Neuronal stem cell (in vitro differentiated cells): ENCODE measurements at regions not wholly inside any gene's neighbourhood (a gene's known extent, or its start where the extent isn't known, plus 50 kb on each side); places are given as distances from the start of the nearest gene placed in this dataset.

Experiments used
- DNase-seq: peaks from one replicate; pipeline ENCODE4 v3.0.0-alpha.2; 2013; ENCODE audit warnings: low spot score
- H2AFZ ChIP-seq: one replicate; pipeline ENCODE4 v1.6.1; 2013; ENCODE audit warnings: mild to moderate bottlenecking, low read length, inconsistent platforms
- H2AK5ac ChIP-seq: 2 replicates; pipeline ENCODE4 v1.6.1; 2013; ENCODE audit warnings: low read depth, mild to moderate bottlenecking, inconsistent platforms, low read length, moderate library complexity, mixed read lengths
- H2BK120ac ChIP-seq: 2 replicates; pipeline ENCODE4 v1.6.1; 2013; ENCODE audit warnings: low read depth, mild to moderate bottlenecking, inconsistent platforms, low read length, moderate library complexity, mixed read lengths
- H2BK12ac ChIP-seq: one replicate; pipeline ENCODE4 v1.6.1; 2013; ENCODE audit warnings: low read length, inconsistent platforms
- H2BK15ac ChIP-seq: 2 replicates; pipeline ENCODE4 v1.6.1; 2013; ENCODE audit warnings: mild to moderate bottlenecking, low read length, inconsistent platforms, mixed read lengths
- H2BK5ac ChIP-seq: one replicate; pipeline ENCODE4 v1.6.1; 2013; ENCODE audit warnings: inconsistent platforms, mild to moderate bottlenecking, low read length, moderate library complexity
- H3K14ac ChIP-seq: one replicate; pipeline ENCODE4 v1.6.1; 2013; ENCODE audit warnings: low read length, inconsistent platforms
- H3K18ac ChIP-seq: 2 replicates; pipeline ENCODE4 v1.6.1; 2013; ENCODE audit warnings: low read length, inconsistent platforms
- H3K23ac ChIP-seq: 2 replicates; pipeline ENCODE4 v1.6.1; 2013; ENCODE audit warnings: low read depth, mild to moderate bottlenecking, mixed read lengths, low read length, inconsistent platforms; ENCODE audit not compliant: poor library complexity
- H3K27ac ChIP-seq: replicated peaks from 3 replicates; pipeline ENCODE4 v1.5.1; 2013; ENCODE audit warnings: low read length, inconsistent platforms
- H3K27me3 ChIP-seq, 3 experiments: 2 replicates each; pipeline ENCODE4 v1.6.1; 2013; ENCODE audit warnings: low read length in 3 of 3, mild to moderate bottlenecking in 2 of 3, inconsistent platforms in 1 of 3, low read depth in 1 of 3, mixed read lengths in 1 of 3, moderate library complexity in 1 of 3; ENCODE audit not compliant: control insufficient read depth in 3 of 3, insufficient read depth in 3 of 3
- H3K36me3 ChIP-seq, 2 donors: replicated peaks in 1 of 2; 2 replicates each; pipeline ENCODE4 v1.6.1; 2013; ENCODE audit warnings: low read length in 2 of 2; ENCODE audit not compliant: control insufficient read depth in 2 of 2, insufficient read depth in 2 of 2
- H3K4ac ChIP-seq: 2 replicates; pipeline ENCODE4 v1.6.1; 2013; ENCODE audit warnings: inconsistent platforms, mild to moderate bottlenecking, low read length, moderate library complexity
- H3K4me1 ChIP-seq, 2 donors: 1 replicate in 1 of 2; 2 replicates in 1 of 2; pipeline ENCODE4 v1.6.1; 2013; ENCODE audit warnings: low read length in 2 of 2, low read depth in 1 of 2; ENCODE audit not compliant: control insufficient read depth in 2 of 2, insufficient read depth in 1 of 2
- H3K4me2 ChIP-seq: one replicate; pipeline ENCODE4 v1.6.1; 2013; ENCODE audit warnings: mild to moderate bottlenecking, low read length, inconsistent platforms; ENCODE audit not compliant: insufficient read depth, poor library complexity, severe bottlenecking
- H3K4me3 ChIP-seq, 2 donors: 2 replicates each; pipeline ENCODE4 v1.5.1; 2013; ENCODE audit warnings: low read length in 2 of 2, mild to moderate bottlenecking in 2 of 2, inconsistent platforms in 1 of 2, moderate library complexity in 1 of 2
- H3K79me1 ChIP-seq: one replicate; pipeline ENCODE4 v1.6.1; 2013; ENCODE audit warnings: low read depth, mild to moderate bottlenecking, inconsistent platforms, low read length, moderate library complexity
- H3K9ac ChIP-seq: one replicate; pipeline ENCODE4 v1.6.1; 2013; ENCODE audit warnings: mild to moderate bottlenecking, low read depth, low read length, inconsistent platforms; ENCODE audit not compliant: poor library complexity
- H3K9me3 ChIP-seq, 2 donors: replicated peaks in 1 of 2; 2 replicates each; pipeline versions ENCODE3 to v1.6.1; 2013; ENCODE audit warnings: low read length in 2 of 2, mild to moderate bottlenecking in 2 of 2, inconsistent platforms in 1 of 2, low read depth in 1 of 2, mixed read lengths in 1 of 2, moderate library complexity in 1 of 2; ENCODE audit not compliant: control insufficient read depth in 2 of 2, insufficient read depth in 1 of 2
- H4K8ac ChIP-seq: one replicate; pipeline ENCODE4 v1.6.1; 2013; ENCODE audit warnings: low read depth, mild to moderate bottlenecking, inconsistent platforms, low read length, moderate library complexity
- H4K91ac ChIP-seq: one replicate; pipeline ENCODE4 v1.6.1; 2013; ENCODE audit warnings: low read length, low read depth, mild to moderate bottlenecking, inconsistent platforms; ENCODE audit not compliant: poor library complexity
- WGBS, 2 donors: extraction: QIAGEN DNeasy Blood & Tissue Kit; methylation state at CpG; one replicate each; pipeline ENCODE4 v1.1.7; 2013; ENCODE audit warnings: missing lambda C conversion rate in 2 of 2, mixed read lengths in 1 of 2; ENCODE audit not compliant: insufficient read length in 2 of 2, insufficient replicate concordance in 1 of 2; ENCODE audit errors: extremely low coverage in 2 of 2; 5-methylcytosine and 5-hydroxymethylcytosine counted together

DNA sequence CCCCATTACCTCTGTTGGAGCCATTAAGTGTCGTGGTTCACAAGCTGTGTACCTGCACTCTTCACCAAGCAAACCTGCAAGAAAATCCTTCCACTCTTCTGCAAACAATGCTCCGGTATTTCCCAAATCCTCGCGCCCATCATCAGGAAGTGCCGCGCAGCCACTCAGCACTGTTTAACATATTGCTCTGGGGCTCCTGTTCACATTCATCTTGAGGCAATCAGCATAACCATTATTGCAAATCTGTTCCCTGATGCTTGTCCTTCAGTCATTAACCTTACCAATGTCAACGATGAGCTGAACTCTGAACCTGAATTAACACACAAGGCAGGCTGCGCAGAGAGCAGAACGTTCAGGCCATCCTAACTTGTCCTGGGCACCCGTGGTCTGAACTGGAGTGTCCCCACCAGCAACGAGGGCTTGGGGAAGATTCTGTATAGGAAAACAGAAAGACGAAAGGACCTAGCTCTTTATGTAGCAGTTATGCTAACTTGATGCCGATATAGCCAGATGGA, 751.4 kb upstream of the AUTS2 start:
- Histone ChIP-seq H2AK5ac (no peak overlapping the region), H2BK5ac (no peak overlapping the region), H2BK12ac (no peak overlapping the region), H2BK15ac (no peak overlapping the region), H3K4me3 (no peak overlapping the region), H3K4me2 (no peak overlapping the region), H3K14ac (no peak overlapping the region), H3K27me3 (no peaks in the 10 kb centered on the region), H2AFZ (no peak overlapping the region), H3K23ac (no peak overlapping the region), H3K9me3 (peaks cover 0 to 3% of the 10 kb centered on the region in 2 donors), H3K9ac (no peak overlapping the region), H3K27ac (no peak overlapping the region), H3K36me3 (no peaks in the 10 kb centered on the region), H3K18ac (no peak overlapping the region), H3K4me1 (no peaks in the 10 kb centered on the region), H4K91ac (no peak overlapping the region), H3K79me1 (no peaks in the 10 kb centered on the region), H3K4ac (no peak overlapping the region), H4K8ac (no peak overlapping the region), H2BK120ac (no peak overlapping the region)
- WGBS, 2 donors = no CpG with 5 or more reads among the region's 13 CpGs
- DNase-seq = no peak

DNA sequence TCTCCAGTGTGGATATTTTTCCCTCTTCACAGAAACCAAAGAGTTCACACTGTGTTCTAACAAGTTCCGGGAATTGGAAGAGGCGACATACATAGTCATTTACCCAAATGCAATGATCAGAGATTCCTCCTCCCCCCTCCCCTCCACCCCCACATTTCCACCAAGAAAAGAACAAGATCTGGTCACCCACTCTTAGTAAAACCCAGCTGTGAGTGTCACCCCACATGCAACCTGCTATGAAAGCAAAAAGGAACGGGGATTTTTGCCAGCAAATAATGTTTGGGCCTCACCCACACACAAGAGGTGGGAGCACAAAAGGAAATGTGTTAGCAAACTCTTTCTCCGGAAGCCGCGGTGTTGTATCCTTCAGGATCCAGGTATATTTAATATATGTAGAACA, 745.0 kb upstream of the AUTS2 start:
- no peak overlapping the region for H3K18ac ChIP-seq
- no peak overlapping the region for H3K9ac ChIP-seq
- no peak overlapping the region for H3K4me2 ChIP-seq
- no peak overlapping the region for H4K91ac ChIP-seq
- H3K4me1 ChIP-seq = no peaks in the 10 kb centered on the region
- H3K79me1 ChIP-seq = no peaks in the 10 kb centered on the region
- no peak overlapping the region for H3K4me3 ChIP-seq
- H2BK120ac ChIP-seq = no peak overlapping the region
- H3K4ac ChIP-seq = no peak overlapping the region
- H2AFZ ChIP-seq = no peak overlapping the region
- no peak overlapping the region for H3K14ac ChIP-seq
- no peak for DNase-seq
- peaks cover 0 to 3% of the 10 kb centered on the region in 2 donors for H3K9me3 ChIP-seq
- H3K36me3 ChIP-seq = no peaks in the 10 kb centered on the region
- H2BK5ac ChIP-seq = no peak overlapping the region
- no peak overlapping the region for H3K27ac ChIP-seq
- no CpG with 5 or more reads among the region's 6 CpGs for WGBS, 2 donors
- no peak overlapping the region for H3K23ac ChIP-seq
- no peak overlapping the region for H2AK5ac ChIP-seq
- no peaks in the 10 kb centered on the region for H3K27me3 ChIP-seq
- H4K8ac ChIP-seq = no peak overlapping the region
- H2BK12ac ChIP-seq = no peak overlapping the region
- H2BK15ac ChIP-seq = no peak overlapping the region

DNA sequence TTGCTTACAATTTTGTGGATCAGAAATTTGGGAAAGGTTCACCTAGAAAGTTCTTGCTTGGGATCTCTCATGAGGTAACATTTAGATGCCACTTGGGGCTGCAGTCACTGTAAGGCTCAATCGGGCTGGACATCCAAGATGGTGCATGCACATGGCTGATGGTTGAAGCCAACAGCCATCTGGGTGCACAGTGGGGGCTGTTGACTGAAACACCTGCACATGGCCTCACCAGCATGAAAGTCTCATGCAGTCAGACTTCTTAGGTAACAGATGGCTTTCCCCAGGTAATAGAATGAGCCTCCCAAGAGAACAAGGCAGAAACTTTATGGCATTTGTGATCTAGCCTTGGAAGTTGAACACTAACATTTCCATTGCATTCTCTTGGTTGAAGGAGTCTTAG, 740.7 kb upstream of the AUTS2 start:
- Histone ChIP-seq H3K79me1 (no peaks in the 10 kb centered on the region), H3K9me3 (no peaks in the 10 kb centered on the region), H4K8ac (no peak overlapping the region), H3K27ac (no peak overlapping the region), H3K4me2 (no peak overlapping the region), H2BK12ac (no peak overlapping the region), H2AK5ac (no peak overlapping the region), H3K27me3 (no peaks in the 10 kb centered on the region), H3K4me3 (no peak overlapping the region), H3K9ac (no peak overlapping the region), H2BK15ac (no peak overlapping the region), H4K91ac (no peak overlapping the region), H3K14ac (no peak overlapping the region), H3K36me3 (no peaks in the 10 kb centered on the region), H3K23ac (no peak overlapping the region), H3K4ac (no peak overlapping the region), H2BK5ac (no peak overlapping the region), H3K18ac (peak overlapping the region; percentile 22), H3K4me1 (no peaks in the 10 kb centered on the region), H2BK120ac (no peak overlapping the region), H2AFZ (no peak overlapping the region)
- no CpG with 5 or more reads among the region's 1 CpG for WGBS, 2 donors
- no peak for DNase-seq

DNA sequence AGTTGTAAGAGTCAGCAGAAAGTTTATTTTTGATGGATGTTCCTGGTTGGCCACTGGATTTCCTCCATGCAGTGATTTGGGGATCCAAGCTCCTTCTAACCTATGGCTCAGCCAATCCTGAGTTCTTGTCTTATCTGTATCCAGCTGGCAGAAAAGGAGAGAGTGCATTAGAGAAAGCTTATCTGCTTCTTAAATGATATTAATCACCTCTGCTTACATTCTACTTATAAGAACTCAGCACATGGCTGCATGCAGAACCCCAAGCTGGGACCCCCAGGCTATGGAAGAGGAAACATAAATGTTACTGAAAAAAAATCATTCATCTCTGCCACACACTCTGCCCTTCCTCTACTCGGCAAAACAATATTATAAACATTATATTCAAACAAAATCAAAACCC, 739.8 kb upstream of the AUTS2 start:
- Histone ChIP-seq H2BK15ac (no peak overlapping the region), H2AFZ (no peak overlapping the region), H2BK12ac (no peak overlapping the region), H3K4me3 (no peak overlapping the region), H4K91ac (no peak overlapping the region), H2AK5ac (no peak overlapping the region), H3K9ac (no peak overlapping the region), H3K27ac (no peak overlapping the region), H3K4me1 (no peaks in the 10 kb centered on the region), H4K8ac (no peak overlapping the region), H3K4ac (no peak overlapping the region), H3K18ac (no peak overlapping the region), H3K36me3 (no peaks in the 10 kb centered on the region), H2BK120ac (no peak overlapping the region), H3K9me3 (no peaks in the 10 kb centered on the region), H3K79me1 (no peaks in the 10 kb centered on the region), H3K14ac (no peak overlapping the region), H3K27me3 (no peaks in the 10 kb centered on the region), H3K4me2 (no peak overlapping the region), H3K23ac (no peak overlapping the region), H2BK5ac (no peak overlapping the region)
- no peak for DNase-seq
- WGBS, 2 donors = 100% methylated on average over 1 of the region's 1 CpG; no CpG with 5 or more reads in 1 of the 2 donors
